Natural killer cell (primary cell): ENCODE measurements at regions not wholly inside any gene's neighbourhood (a gene's known extent, or its start where the extent isn't known, plus 50 kb on each side); places are given as distances from the start of the nearest gene placed in this dataset.

Experiments used
- ATAC-seq, 3 donors: fragments of 150-1000 bp in 2 of 3; fragments of 200-7000 bp in 1 of 3; cut with Tn5 transposase; 1 replicate in 1 of 3; 2 replicates in 2 of 3; pipeline ENCODE4 v1.10.0; 2021; ENCODE audit warnings: mild to moderate bottlenecking in 2 of 3, moderate library complexity in 2 of 3
- DNase-seq, 2 donors: peaks; one replicate each; pipeline versions ENCODE4 v3.0.0 to v3.0.0-alpha.2; 2013 to 2021; ENCODE audit warnings: mixed read lengths in 1 of 2
- H3K27ac ChIP-seq: one replicate; pipeline ENCODE4 v1.5.1; 2013; ENCODE audit warnings: mild to moderate bottlenecking, low read length
- H3K27me3 ChIP-seq: one replicate; pipeline ENCODE4 v1.6.1; 2013; ENCODE audit warnings: low read length; ENCODE audit not compliant: control insufficient read depth, insufficient read depth
- H3K36me3 ChIP-seq: one replicate; pipeline ENCODE4 v1.6.1; 2013; ENCODE audit warnings: low read length; ENCODE audit not compliant: control insufficient read depth, insufficient read depth
- H3K4me1 ChIP-seq: one replicate; pipeline ENCODE4 v1.6.1; 2013; ENCODE audit warnings: low read length; ENCODE audit not compliant: control insufficient read depth, insufficient read depth
- H3K4me3 ChIP-seq: one replicate; pipeline ENCODE4 v1.5.1; 2013; ENCODE audit warnings: low read length
- H3K9me3 ChIP-seq: one replicate; pipeline ENCODE4 v1.6.1; 2013; ENCODE audit warnings: low read length; ENCODE audit not compliant: control insufficient read depth, insufficient read depth
- H3K27ac Mint-ChIP-seq, 2 donors: one replicate each; pipeline ENCODE4 v1.8.0; 2022; ENCODE audit warnings: mild to moderate bottlenecking in 2 of 2, mixed read lengths in 2 of 2, moderate library complexity in 1 of 2
- H3K27me3 Mint-ChIP-seq, 2 donors: one replicate each; pipeline ENCODE4 v1.8.0; 2022; ENCODE audit warnings: low read depth in 2 of 2, mixed read lengths in 2 of 2
- H3K36me3 Mint-ChIP-seq: one replicate; pipeline ENCODE4 v1.8.0; 2022; ENCODE audit warnings: mixed read lengths
- H3K4me1 Mint-ChIP-seq, 2 donors: one replicate each; pipeline ENCODE4 v1.8.0; 2022; ENCODE audit warnings: mixed read lengths in 2 of 2
- H3K4me3 Mint-ChIP-seq: one replicate; pipeline ENCODE4 v1.8.0; 2022; ENCODE audit warnings: mild to moderate bottlenecking, moderate library complexity, mixed read lengths
- H3K9me3 Mint-ChIP-seq, 2 donors: one replicate each; pipeline ENCODE4 v1.8.0; 2022; ENCODE audit warnings: mixed read lengths in 2 of 2
- CTCF ChIP-seq: fragments of 200-600 bp; IDR thresholded peaks from one replicate; pipeline ENCODE4 v1.8.0; 2022; ENCODE audit warnings: antibody characterized with exemption
- WGBS: methylation state at CpG from one replicate; pipeline ENCODE4 v1.1.7; 2013; ENCODE audit warnings: missing lambda C conversion rate; ENCODE audit not compliant: insufficient coverage; 5-methylcytosine and 5-hydroxymethylcytosine counted together
- intact Hi-C: fragments of 100-400 bp; cut with micrococcal nuclease; formaldehyde crosslinking; loops from one replicate; pipeline ENCODE4 v1.14.2; 2022

GRCh38 chr13:71033026-71033425 is 834.0 kb downstream of the DACH1 start:
- Mint-ChIP-seq H3K4me1 (no peaks in the 10 kb centered on the region), H3K27me3 (no peaks in the 10 kb centered on the region), H3K27ac (no peak overlapping the region), H3K9me3 (peaks cover 13 to 19% of the 10 kb centered on the region in 2 donors), H3K36me3 (no peaks in the 10 kb centered on the region), H3K4me3 (no peak overlapping the region)
- intact Hi-C loops: no loop called here
- Histone ChIP-seq H3K36me3 (no peaks in the 10 kb centered on the region), H3K27ac (no peak overlapping the region), H3K4me1 (no peaks in the 10 kb centered on the region), H3K27me3 (no peaks in the 10 kb centered on the region), H3K9me3 (peaks cover 23% of the 10 kb centered on the region), H3K4me3 (no peak overlapping the region)
- DNase-seq (no peak), ATAC-seq (no peak)
- no peak for TF ChIP-seq CTCF

- peaks cover 8% of the 10 kb centered on the region for H3K36me3 Mint-ChIP-seq
- ATAC-seq (no peak), DNase-seq (no peak)
- 81% methylated on average over 6 of the region's 6 CpGs for WGBS
- no peak for TF ChIP-seq CTCF
- H3K27me3 Mint-ChIP-seq: no peaks in the 10 kb centered on the region
- Histone ChIP-seq H3K9me3 (peaks cover 28% of the 10 kb centered on the region), H3K27ac (no peak overlapping the region), H3K27me3 (no peaks in the 10 kb centered on the region), H3K4me3 (no peak overlapping the region), H3K36me3 (no peaks in the 10 kb centered on the region), H3K4me1 (no peaks in the 10 kb centered on the region)
- H3K27ac Mint-ChIP-seq: no peak overlapping the region
- H3K4me3 Mint-ChIP-seq: no peak overlapping the region
- no peaks in the 10 kb centered on the region for H3K4me1 Mint-ChIP-seq
- intact Hi-C loops: no loop called here
- H3K9me3 Mint-ChIP-seq: peaks cover 14 to 23% of the 10 kb centered on the region in 2 donors
Observed at GRCh38 chr13:71030784-71031183, 836.2 kb downstream of the DACH1 start.

GRCh38 chr13:71028884-71029283 is 838.1 kb downstream of the DACH1 start:
- Mint-ChIP-seq H3K27ac (no peak overlapping the region), H3K27me3 (no peaks in the 10 kb centered on the region), H3K4me1 (no peaks in the 10 kb centered on the region), H3K4me3 (no peak overlapping the region), H3K9me3 (peaks cover 14 to 22% of the 10 kb centered on the region in 2 donors), H3K36me3 (peaks cover 8% of the 10 kb centered on the region)
- H3K4me1 ChIP-seq: no peaks in the 10 kb centered on the region
- WGBS: 86% methylated on average over 1 of the region's 1 CpG
- H3K36me3 ChIP-seq: no peaks in the 10 kb centered on the region
- ATAC-seq (no peak), DNase-seq (no peak)
- no peak overlapping the region for H3K4me3 ChIP-seq
- no peaks in the 10 kb centered on the region for H3K27me3 ChIP-seq
- intact Hi-C loops: no loop called here
- H3K9me3 ChIP-seq: peaks cover 27% of the 10 kb centered on the region
- H3K27ac ChIP-seq: no peak overlapping the region
- no peak for TF ChIP-seq CTCF

- Histone ChIP-seq H3K36me3 (no peaks in the 10 kb centered on the region), H3K9me3 (peaks cover 6% of the 10 kb centered on the region), H3K4me1 (no peaks in the 10 kb centered on the region), H3K4me3 (no peak overlapping the region), H3K27me3 (no peaks in the 10 kb centered on the region), H3K27ac (no peak overlapping the region)
- DNase-seq (no peak), ATAC-seq (no peak)
- no peak for TF ChIP-seq CTCF
- intact Hi-C loops: no loop called here
- H3K4me1 Mint-ChIP-seq: no peaks in the 10 kb centered on the region
- WGBS: 64% methylated on average over 10 of the region's 10 CpGs
- peaks cover 13% of the 10 kb centered on the region for H3K36me3 Mint-ChIP-seq
- peaks cover 9 to 20% of the 10 kb centered on the region in 2 donors for H3K9me3 Mint-ChIP-seq
- no peak overlapping the region for H3K4me3 Mint-ChIP-seq
- no peak overlapping the region for H3K27ac Mint-ChIP-seq
- no peaks in the 10 kb centered on the region for H3K27me3 Mint-ChIP-seq
Observed at GRCh38 chr13:71021825-71022422, 845.1 kb downstream of the DACH1 start.
